GM19239 (cell line): ENCODE measurements at regions not wholly inside any gene's neighbourhood (a gene's known extent, or its start where the extent isn't known, plus 50 kb on each side); places are given as distances from the start of the nearest gene placed in this dataset.
"Not testable (repeated sequence)": the region's sequence is repeated elsewhere in the genome, so short reads cannot be mapped to it uniquely, and the experiment has no call there.

Experiments used
- DNase-seq: peaks from one replicate; pipeline ENCODE4 v3.0.0; 2011; ENCODE audit warnings: low spot score; ENCODE audit not compliant: insufficient read length
- FAIRE-seq: peaks from 2 replicates; lab custom pipeline; 2011; peaks lifted over from hg19 to GRCh38; lab: Jason Lieb, UNC

GRCh38 chr4:133534224-133534623 is 385.1 kb downstream of the PCDH10 start:
- DNase-seq, FAIRE-seq: not testable (repeated sequence)

DNA sequence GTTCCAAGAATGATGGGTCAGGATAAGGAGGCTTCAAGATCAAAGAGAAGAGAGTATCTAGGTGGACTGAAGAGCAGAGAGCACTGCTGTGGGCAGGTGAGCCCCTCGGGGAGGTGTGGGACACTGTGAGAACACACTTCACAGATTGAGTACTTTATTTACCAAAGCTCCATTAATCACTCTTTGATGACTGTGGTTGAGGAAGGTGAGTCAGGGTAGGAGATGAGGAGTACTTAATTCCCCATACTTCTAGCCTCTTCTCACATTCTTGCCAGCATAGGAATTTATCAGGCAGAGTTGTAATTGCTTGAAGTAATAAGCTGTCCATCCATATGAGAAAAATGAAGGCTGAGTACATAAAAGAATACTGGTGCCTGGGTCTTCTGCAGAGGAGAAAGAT is 375.3 kb downstream of the PCDH10 start:
- FAIRE-seq (no peak), DNase-seq (no peak)

- DNase-seq: no peak
- no peak for FAIRE-seq
These were observed 364.8 kb downstream of the PCDH10 start for GRCh38 chr4:133513901-133514300.

- FAIRE-seq (no peak), DNase-seq (no peak)
These were observed 349.1 kb downstream of the PCDH10 start for GRCh38 chr4:133498149-133498548.

- DNase-seq: no peak
- FAIRE-seq: no peak
These were observed 344.7 kb downstream of the PCDH10 start for GRCh38 chr4:133493776-133494175.

GRCh38 chr4:133493241-133493640 is 344.1 kb downstream of the PCDH10 start:
- FAIRE-seq (no peak), DNase-seq (no peak)

GRCh38 chr4:133484287-133484686 is 335.2 kb downstream of the PCDH10 start:
- no peak for DNase-seq
- no peak for FAIRE-seq

GRCh38 chr4:133483600-133484246 is 334.6 kb downstream of the PCDH10 start:
- FAIRE-seq (no peak), DNase-seq (no peak)

DNA sequence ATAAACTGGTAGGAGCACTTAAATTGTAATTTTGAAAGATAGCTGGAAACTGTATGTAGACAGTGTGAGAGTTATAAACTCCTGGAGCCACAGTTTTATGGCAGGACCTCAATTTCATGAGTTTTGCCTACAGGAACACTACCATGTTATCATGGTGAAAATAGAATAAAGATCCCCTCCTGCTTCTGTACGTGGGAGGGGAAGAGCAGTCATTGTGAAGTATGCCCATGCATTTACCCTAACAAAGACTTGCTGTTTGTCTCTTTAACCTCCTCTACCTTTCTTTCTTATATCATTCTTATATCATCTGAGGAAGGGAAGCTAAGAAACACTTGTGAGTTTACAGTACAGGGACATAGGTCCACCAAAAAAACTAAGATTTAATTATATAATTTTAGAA is 327.0 kb downstream of the PCDH10 start:
- no peak for FAIRE-seq
- DNase-seq: no peak

DNA sequence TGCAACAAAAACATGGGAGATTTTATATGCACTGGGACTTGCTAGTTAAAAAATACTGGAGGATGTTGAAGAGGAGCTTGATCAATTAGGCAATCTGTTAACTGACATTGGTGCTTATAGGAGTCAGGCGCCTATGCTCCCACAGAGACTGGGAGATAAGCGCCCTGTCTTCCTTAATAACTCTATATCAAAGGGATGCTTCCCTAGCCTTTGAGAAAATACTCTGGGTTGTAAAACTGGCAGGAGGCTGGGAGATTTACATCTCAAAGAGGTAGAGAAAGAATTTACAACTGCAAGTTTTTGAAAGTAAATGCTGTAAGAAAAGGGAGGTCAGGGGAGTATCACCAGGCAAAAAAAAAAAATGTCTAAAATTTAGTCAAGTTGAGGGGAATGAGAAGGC is 325.4 kb downstream of the PCDH10 start:
- FAIRE-seq: no peak
- DNase-seq: no peak

GRCh38 chr4:133472244-133472643 is 323.1 kb downstream of the PCDH10 start:
- DNase-seq (no peak), FAIRE-seq (no peak)

DNA sequence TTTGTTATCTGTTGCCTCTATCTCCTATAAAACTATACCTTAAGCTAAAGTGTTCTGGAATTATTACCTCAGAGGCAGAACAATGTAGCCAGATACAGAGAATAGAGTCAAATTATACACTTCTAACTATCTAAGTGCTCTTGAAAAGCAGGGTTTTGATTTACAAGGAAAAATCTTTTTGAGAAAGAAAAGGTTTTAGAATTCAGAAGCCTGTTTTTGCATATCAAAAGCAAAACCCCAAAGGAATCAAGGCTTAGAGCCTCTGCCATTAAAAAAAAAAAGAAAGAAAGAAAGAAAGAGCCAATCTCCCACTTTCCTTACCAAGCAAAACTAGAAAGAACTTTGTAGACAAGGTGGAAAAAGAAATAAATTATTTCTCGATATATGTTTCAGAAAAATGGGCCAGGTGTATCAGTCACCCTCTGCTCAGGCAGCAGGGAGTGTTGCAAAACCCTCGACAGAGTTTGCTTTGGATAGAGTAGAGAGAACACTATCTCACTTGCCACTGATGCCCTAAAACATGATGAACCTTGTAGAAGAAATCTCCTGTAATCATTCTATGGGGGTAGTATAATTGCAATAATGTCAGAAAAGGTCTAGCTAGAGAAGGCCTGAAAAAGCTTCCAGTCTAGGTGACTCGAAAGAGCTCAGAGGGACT is 318.3 kb downstream of the PCDH10 start:
- FAIRE-seq (no peak), DNase-seq (no peak)

GRCh38 chr4:133465022-133465421 is 315.9 kb downstream of the PCDH10 start:
- no peak for FAIRE-seq
- no peak for DNase-seq

DNA sequence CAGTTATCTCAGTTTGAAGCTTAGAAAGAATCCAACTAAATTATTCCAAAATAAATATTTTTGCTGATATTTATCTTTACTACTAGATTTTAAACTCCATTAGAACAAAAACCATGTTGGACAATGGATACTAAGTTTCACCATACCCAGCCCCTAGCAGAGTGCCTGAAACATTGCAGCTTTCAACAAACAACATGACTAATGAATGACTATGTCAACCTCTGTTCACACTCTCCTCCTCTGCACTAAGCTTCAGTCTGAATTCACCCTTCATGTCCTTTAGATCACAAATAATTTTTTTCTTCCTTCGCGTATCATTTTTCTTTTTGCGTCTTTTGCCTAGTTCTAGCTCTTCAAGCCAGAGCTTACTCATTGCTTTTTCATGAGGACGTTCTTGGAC is 315.2 kb downstream of the PCDH10 start:
- FAIRE-seq (no peak), DNase-seq (no peak)

- DNase-seq (no peak), FAIRE-seq (no peak)
These were observed 303.6 kb downstream of the PCDH10 start for GRCh38 chr4:133452678-133453077.

DNA sequence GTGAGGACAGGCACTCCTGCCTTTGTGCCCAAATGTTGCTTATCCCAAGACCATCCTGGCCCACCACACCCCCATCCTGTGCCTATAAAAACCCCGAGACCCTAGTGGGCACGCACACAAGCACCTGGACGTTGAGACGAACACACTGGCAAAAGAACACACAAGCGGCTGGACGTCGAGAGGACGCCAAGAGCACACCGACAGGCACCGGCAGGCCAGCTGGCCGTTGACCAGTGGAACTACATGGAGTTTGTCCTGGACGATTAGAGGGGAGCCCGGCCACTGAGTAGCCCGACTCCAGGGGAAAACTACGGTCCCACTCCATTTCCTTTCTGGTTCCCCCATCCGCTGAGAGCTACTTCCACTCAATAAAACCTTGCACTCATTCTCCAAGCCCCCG is 301.7 kb downstream of the PCDH10 start:
- no peak for FAIRE-seq
- no peak for DNase-seq

- FAIRE-seq (no peak), DNase-seq (no peak)
These were observed 291.3 kb downstream of the PCDH10 start for GRCh38 chr4:133440404-133440803.

- FAIRE-seq: no peak
- no peak for DNase-seq
These were observed 290.7 kb downstream of the PCDH10 start for GRCh38 chr4:133439830-133440229.

GRCh38 chr4:133424605-133425004 is 275.5 kb downstream of the PCDH10 start:
- DNase-seq (no peak), FAIRE-seq (no peak)

DNA sequence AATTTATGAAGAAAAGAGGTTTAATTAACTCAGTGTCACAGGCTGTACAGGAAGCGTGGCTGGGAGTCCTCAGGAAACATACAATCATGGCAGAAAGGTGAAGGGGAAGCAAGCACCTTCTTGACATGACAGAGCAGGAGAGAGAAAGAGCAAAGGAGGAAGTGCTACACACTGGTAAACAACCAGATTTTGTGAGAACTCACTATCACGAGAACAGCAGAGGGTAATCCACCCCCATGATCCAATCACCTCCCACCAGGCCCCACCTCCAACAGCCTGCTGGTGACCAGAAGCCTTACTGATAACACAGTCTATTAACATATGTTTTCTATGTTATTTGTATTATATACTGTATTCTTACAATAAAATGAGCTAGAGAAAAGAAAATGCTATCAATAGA is 254.8 kb downstream of the PCDH10 start:
- FAIRE-seq (no peak), DNase-seq (no peak)

- DNase-seq: no peak
- no peak for FAIRE-seq
These were observed 253.5 kb downstream of the PCDH10 start for GRCh38 chr4:133402616-133403015.

DNA sequence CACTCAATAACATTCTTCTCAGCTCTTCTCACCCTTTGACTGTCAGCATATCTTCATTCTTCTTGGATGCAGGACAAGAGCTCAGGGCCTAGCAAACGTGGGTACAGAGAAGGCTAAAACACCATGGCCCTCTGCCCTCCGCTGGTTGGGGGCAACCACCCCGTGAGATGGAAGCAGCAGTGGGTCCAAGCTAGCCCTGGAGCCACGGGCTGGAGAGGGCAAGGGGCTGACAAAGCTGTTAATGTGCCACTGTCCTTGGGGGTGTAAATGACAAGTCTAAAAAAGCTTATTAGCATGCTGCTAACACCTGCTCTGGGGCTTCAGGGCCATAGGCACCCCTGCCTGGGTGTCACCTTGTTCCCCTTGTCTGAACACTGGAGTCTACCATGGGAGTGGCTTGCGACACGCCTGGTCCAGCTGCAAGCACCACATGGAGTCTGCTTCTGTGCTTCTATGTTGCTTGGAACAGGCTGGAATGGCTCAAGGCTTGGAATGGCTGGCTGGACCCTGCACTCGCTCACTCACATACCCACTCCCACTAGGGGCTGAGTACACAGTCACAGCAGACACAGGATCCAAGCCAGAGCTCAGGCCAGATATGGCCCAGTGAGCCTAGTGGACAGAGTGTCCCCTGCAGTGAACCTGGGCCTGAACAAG is 246.0 kb downstream of the PCDH10 start:
- no peak for FAIRE-seq
- no peak for DNase-seq
